Neural progenitor cell (in vitro differentiated cells): ENCODE measurements at regions not wholly inside any gene's neighbourhood (a gene's known extent, or its start where the extent isn't known, plus 50 kb on each side); places are given as distances from the start of the nearest gene placed in this dataset.

Source experiments
- DNase-seq: peaks from one replicate; pipeline ENCODE4 v3.0.0-alpha.2; 2016; ENCODE audit warnings: low spot score
- H2AFZ ChIP-seq: fragments of 200-600 bp; sonication (generic); replicated peaks from 2 replicates; pipeline ENCODE4 v1.6.1; 2016; ENCODE audit warnings: antibody characterized with exemption
- H3F3A ChIP-seq: fragments of 200-600 bp; sonication (generic); 2 replicates; pipeline ENCODE4 v1.6.1; 2016; ENCODE audit warnings: antibody characterized with exemption, low read depth
- H3K27ac ChIP-seq: fragments of 200-600 bp; sonication (generic); 2 replicates; pipeline ENCODE4 v1.5.1; 2016; ENCODE audit warnings: mild to moderate bottlenecking
- H3K27me3 ChIP-seq: fragments of 200-600 bp; sonication (generic); 2 replicates; pipeline ENCODE4 v1.6.1; 2016; ENCODE audit warnings: mild to moderate bottlenecking, moderate library complexity
- H3K36me3 ChIP-seq: fragments of 200-600 bp; sonication (generic); 2 replicates; pipeline ENCODE4 v1.5.1; 2016
- H3K4me1 ChIP-seq: fragments of 200-600 bp; sonication (generic); 2 replicates; pipeline ENCODE4 v1.6.1; 2016; ENCODE audit warnings: mixed run types
- H3K4me2 ChIP-seq: fragments of 200-600 bp; sonication (generic); 2 replicates; pipeline ENCODE4 v1.6.1; 2016
- H3K4me3 ChIP-seq: fragments of 200-600 bp; sonication (generic); 2 replicates; pipeline ENCODE4 v1.5.1; 2016
- H3K79me2 ChIP-seq: fragments of 200-600 bp; sonication (generic); 2 replicates; pipeline ENCODE4 v1.6.1; 2016; ENCODE audit warnings: low read depth
- H3K9ac ChIP-seq: fragments of 200-600 bp; sonication (generic); 2 replicates; pipeline ENCODE4 v1.6.1; 2016
- H3K9me3 ChIP-seq: fragments of 200-600 bp; sonication (generic); 2 replicates; pipeline ENCODE4 v1.5.1; 2016; ENCODE audit warnings: low read depth
- H4K20me1 ChIP-seq: fragments of 200-600 bp; sonication (generic); 2 replicates; pipeline ENCODE4 v1.6.1; 2016; ENCODE audit warnings: low read depth
- H3K27ac Mint-ChIP-seq: 3 replicates; pipeline ENCODE4 v1.8.0; 2021; ENCODE audit warnings: mixed read lengths
- H3K27me3 Mint-ChIP-seq: 2 replicates; pipeline ENCODE4 v1.8.0; 2022; ENCODE audit warnings: low read depth, mild to moderate bottlenecking, inconsistent platforms, moderate library complexity, mixed read lengths; ENCODE audit not compliant: insufficient read depth
- H3K36me3 Mint-ChIP-seq: 3 replicates; pipeline ENCODE4 v1.8.0; 2021; ENCODE audit warnings: mixed read lengths
- H3K4me1 Mint-ChIP-seq: 3 replicates; pipeline ENCODE4 v1.8.0; 2021; ENCODE audit warnings: mixed read lengths
- H3K4me3 Mint-ChIP-seq: 3 replicates; pipeline ENCODE4 v1.8.0; 2021; ENCODE audit warnings: mild to moderate bottlenecking, moderate library complexity, mixed read lengths
- H3K9me3 Mint-ChIP-seq: 3 replicates; pipeline ENCODE4 v1.8.0; 2020; ENCODE audit warnings: mixed read lengths
- EZH2 ChIP-seq: fragments of 200-600 bp; sonication (generic); IDR thresholded peaks from 2 replicates; pipeline ENCODE4 v1.6.1; 2017; ENCODE audit warnings: antibody characterized with exemption, mild to moderate bottlenecking, moderate library complexity
- EZH2phosphoT487 ChIP-seq: fragments of 200-600 bp; sonication (generic); IDR thresholded peaks from 2 replicates; pipeline ENCODE4 v1.6.1; 2017; ENCODE audit warnings: antibody characterized with exemption
- TF ChIP-seq, protein P1 (sequence below): fragments of 200-600 bp; sonication (generic); IDR thresholded peaks from 2 replicates; pipeline ENCODE4 v1.5.1; 2017; ENCODE audit warnings: antibody characterized with exemption, mild to moderate bottlenecking

DNA sequence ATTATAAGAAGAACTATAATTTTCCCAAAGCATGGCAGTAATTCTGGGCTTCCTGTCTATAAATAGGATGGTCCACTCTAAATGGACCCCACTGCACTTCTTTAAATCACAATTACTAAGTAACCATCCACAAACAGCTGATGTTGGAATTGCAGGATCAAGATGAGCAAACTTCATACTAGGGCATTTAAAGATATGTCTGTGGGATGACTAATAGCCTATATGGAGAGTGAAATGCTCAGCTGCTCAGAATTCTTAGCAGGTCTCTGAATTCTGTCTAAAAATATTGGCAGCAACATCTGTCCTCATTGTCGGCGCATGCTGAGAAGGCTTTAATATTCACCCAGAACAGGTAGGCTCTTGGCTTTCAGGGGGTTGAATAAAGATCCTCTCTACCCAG is 140.4 kb downstream of the SATB1 start:
- Histone ChIP-seq H3K9me3 (no peaks in the 10 kb centered on the region), H3K36me3 (no peaks in the 10 kb centered on the region), H3K4me2 (no peak overlapping the region), H3K4me3 (no peak overlapping the region), H3K9ac (no peak overlapping the region), H3K27me3 (no peaks in the 10 kb centered on the region), H3K27ac (no peak overlapping the region), H3F3A (no peaks in the 10 kb centered on the region), H3K4me1 (no peaks in the 10 kb centered on the region), H3K79me2 (no peaks in the 10 kb centered on the region), H4K20me1 (no peaks in the 10 kb centered on the region), H2AFZ (no peak overlapping the region)
- Mint-ChIP-seq H3K4me1 (no peaks in the 10 kb centered on the region), H3K36me3 (no peaks in the 10 kb centered on the region), H3K27ac (no peak overlapping the region), H3K27me3 (no peaks in the 10 kb centered on the region), H3K4me3 (no peak overlapping the region), H3K9me3 (peaks cover 2% of the 10 kb centered on the region)
- no peak for TF ChIP-seq EZH2phosphoT487
- TF ChIP-seq EZH2 = no peak
- TF ChIP-seq, protein P1, sequence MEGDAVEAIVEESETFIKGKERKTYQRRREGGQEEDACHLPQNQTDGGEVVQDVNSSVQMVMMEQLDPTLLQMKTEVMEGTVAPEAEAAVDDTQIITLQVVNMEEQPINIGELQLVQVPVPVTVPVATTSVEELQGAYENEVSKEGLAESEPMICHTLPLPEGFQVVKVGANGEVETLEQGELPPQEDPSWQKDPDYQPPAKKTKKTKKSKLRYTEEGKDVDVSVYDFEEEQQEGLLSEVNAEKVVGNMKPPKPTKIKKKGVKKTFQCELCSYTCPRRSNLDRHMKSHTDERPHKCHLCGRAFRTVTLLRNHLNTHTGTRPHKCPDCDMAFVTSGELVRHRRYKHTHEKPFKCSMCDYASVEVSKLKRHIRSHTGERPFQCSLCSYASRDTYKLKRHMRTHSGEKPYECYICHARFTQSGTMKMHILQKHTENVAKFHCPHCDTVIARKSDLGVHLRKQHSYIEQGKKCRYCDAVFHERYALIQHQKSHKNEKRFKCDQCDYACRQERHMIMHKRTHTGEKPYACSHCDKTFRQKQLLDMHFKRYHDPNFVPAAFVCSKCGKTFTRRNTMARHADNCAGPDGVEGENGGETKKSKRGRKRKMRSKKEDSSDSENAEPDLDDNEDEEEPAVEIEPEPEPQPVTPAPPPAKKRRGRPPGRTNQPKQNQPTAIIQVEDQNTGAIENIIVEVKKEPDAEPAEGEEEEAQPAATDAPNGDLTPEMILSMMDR = no peak
- DNase-seq = no peak

DNA sequence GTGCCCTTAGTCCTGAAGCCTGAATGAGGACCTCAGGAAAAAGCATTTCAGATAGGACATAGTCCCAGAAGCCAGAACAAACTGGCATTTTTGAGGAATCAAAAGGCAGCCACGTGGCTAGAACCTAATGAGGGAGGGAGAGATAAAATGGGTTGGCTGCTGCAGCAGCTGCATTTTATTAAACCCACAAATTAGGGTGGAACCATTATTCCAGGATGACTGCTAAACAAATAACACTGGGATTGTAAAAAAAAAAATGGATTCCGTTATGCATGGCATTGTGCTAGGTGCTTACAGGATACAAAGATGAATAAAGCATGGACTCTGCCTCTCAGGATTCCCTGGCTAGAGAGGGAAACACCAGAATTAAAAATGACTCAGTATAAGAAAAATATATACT is 141.5 kb downstream of the SATB1 start:
- Histone ChIP-seq H2AFZ (no peak overlapping the region), H3K79me2 (no peaks in the 10 kb centered on the region), H3K36me3 (no peaks in the 10 kb centered on the region), H3K27ac (no peak overlapping the region), H4K20me1 (no peaks in the 10 kb centered on the region), H3K27me3 (no peaks in the 10 kb centered on the region), H3K4me3 (no peak overlapping the region), H3F3A (no peaks in the 10 kb centered on the region), H3K4me1 (no peaks in the 10 kb centered on the region), H3K9ac (no peak overlapping the region), H3K9me3 (no peaks in the 10 kb centered on the region), H3K4me2 (no peak overlapping the region)
- TF ChIP-seq, protein P1 = no peak
- TF ChIP-seq EZH2phosphoT487 (no peak), EZH2 (no peak)
- H3K4me1 Mint-ChIP-seq = no peaks in the 10 kb centered on the region
- H3K27me3 Mint-ChIP-seq = no peaks in the 10 kb centered on the region
- H3K36me3 Mint-ChIP-seq = no peaks in the 10 kb centered on the region
- H3K9me3 Mint-ChIP-seq = peaks cover 2% of the 10 kb centered on the region
- H3K4me3 Mint-ChIP-seq = no peak overlapping the region
- no peak for DNase-seq
- H3K27ac Mint-ChIP-seq = no peak overlapping the region

GRCh38 chr3:18282507-18282906 is 142.6 kb downstream of the SATB1 start:
- Mint-ChIP-seq H3K9me3 (peaks cover 2% of the 10 kb centered on the region), H3K27me3 (no peaks in the 10 kb centered on the region), H3K27ac (no peak overlapping the region), H3K4me3 (no peak overlapping the region), H3K36me3 (no peaks in the 10 kb centered on the region), H3K4me1 (no peaks in the 10 kb centered on the region)
- Histone ChIP-seq H3K4me1 (no peaks in the 10 kb centered on the region), H3K9me3 (no peaks in the 10 kb centered on the region), H4K20me1 (no peaks in the 10 kb centered on the region), H2AFZ (no peak overlapping the region), H3K27me3 (no peaks in the 10 kb centered on the region), H3K36me3 (no peaks in the 10 kb centered on the region), H3K4me3 (no peak overlapping the region), H3K27ac (no peak overlapping the region), H3K9ac (no peak overlapping the region), H3K4me2 (no peak overlapping the region), H3K79me2 (no peaks in the 10 kb centered on the region), H3F3A (no peaks in the 10 kb centered on the region)
- TF ChIP-seq EZH2phosphoT487 = no peak
- TF ChIP-seq, protein P1 = no peak
- TF ChIP-seq EZH2 = no peak
- DNase-seq = no peak
